HK-2 (cell line): ENCODE measurements at regions not wholly inside any gene's neighbourhood (a gene's known extent, or its start where the extent isn't known, plus 50 kb on each side); places are given as distances from the start of the nearest gene placed in this dataset.
A peak's percentile ranks its signal among the peaks of the same experiment; 100 is the strongest.

Experiments used
- DNase-seq: peaks from one replicate; pipeline ENCODE4 v3.0.0-alpha.2; 2018; ENCODE audit not compliant: unreplicated experiment

- DNase-seq = peak; percentile 62
Measured at GRCh38 chr3:10738688-10739372, 77.2 kb upstream of the SLC6A11 start.

GRCh38 chr3:10740954-10741353, 75.1 kb upstream of the SLC6A11 start:
- no peak for DNase-seq

GRCh38 chr3:10741891-10742671, 73.9 kb upstream of the SLC6A11 start:
- no peak for DNase-seq

- DNase-seq = no peak
Measured at GRCh38 chr3:10743366-10744097, 72.5 kb upstream of the SLC6A11 start.

- no peak for DNase-seq
Measured at GRCh38 chr3:10744098-10744465, 71.9 kb upstream of the SLC6A11 start.

DNA sequence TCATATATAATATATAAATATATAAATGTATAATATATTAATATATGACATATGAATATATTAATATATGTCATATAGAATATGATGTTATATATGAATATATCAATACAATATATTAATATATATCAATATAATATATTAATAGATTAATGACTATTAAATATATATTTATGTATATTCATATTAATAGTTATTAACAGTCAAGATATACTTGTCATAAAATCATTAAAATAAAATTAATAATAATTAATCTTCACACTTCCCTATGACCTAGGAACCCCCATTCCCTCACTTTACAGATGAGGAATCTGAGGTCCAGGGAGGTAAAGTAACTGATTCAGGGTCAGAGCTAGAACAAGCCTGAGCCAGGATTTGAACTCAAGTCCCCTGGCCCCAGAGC, 70.6 kb upstream of the SLC6A11 start:
- DNase-seq = no peak

DNA sequence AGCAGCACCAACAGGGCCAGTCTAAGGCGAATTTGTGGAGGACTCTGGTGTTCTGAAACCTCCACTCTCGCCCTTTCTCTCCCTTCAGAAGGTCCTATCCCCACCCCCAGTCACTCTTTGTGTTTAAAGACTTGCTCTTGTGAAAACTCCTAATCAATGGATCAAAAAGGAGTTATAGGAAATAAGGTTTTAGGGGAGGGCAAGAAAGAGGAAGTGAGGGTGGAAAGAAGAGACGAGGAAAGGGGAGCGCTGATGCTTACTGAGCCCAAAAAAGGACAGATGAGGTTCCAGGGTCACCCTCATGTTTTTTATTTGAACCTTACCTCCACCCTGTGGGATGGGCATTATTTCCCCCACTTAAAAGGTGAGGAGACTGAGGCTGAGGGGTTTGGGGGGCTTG, 70.0 kb upstream of the SLC6A11 start:
- DNase-seq = no peak

- DNase-seq = no peak
Measured at GRCh38 chr3:10746684-10747083, 69.3 kb upstream of the SLC6A11 start.

GRCh38 chr3:10747341-10747740, 68.7 kb upstream of the SLC6A11 start:
- no peak for DNase-seq

DNA sequence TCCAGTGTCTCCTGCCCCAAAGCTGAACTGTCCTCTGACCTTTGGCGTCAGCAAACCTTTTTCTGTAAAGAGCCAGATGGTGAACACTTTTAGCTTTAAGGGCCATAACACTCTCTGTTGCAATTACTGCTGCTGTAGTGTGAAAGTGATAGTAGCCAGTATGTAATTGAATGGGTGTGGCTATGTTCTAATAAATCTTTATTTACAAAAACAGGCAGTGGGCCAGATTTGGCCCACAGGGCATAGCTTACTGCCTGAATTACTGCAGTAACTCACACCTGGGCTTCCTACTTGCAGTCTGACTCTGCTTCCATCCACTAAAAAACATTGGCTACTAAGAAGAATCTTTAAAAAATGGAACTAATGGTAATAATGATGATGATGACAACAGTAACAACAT, 68.0 kb upstream of the SLC6A11 start:
- no peak for DNase-seq

DNA sequence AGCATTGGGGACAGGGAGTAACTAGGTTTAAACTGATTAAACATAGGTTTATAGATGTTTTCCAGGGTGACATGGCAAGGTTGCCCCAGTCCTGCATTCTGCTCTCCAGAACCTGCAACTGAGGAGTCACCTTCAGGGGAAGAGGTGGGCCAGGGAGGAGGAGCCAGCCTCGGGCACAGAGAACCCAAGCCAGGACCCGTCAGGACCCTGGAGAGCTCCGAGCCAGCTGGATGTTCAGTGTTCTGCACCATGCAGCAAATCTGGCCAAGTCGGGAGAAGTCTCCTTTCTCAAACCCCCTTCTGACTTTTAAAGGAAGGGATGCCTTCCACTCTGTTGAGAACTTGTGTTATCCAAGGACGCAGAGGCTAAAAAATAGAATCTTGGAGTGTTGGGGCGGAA, 62.1 kb upstream of the SLC6A11 start:
- peak; percentile 32 for DNase-seq

DNA sequence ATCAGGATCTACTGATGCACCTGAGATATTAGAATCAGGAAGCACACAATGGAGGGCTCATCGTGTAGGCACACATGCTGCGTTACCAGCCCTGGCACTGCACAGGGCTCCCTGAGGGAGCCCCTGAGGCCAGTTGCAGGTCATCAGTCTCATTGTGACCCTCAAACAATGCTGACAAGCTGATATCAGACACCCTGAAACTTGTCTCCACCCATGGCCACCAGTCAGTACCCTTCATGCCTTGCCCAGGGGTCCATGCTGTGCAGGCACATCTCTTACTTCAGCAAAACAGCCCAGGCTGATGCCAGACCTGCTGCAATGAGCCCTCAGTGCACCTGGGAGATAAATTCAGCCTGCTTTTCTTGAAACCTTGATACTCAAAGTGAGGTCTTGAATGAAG, 59.5 kb upstream of the SLC6A11 start:
- DNase-seq = no peak

- DNase-seq = no peak
Measured at GRCh38 chr3:10757021-10757820, 58.8 kb upstream of the SLC6A11 start.

DNA sequence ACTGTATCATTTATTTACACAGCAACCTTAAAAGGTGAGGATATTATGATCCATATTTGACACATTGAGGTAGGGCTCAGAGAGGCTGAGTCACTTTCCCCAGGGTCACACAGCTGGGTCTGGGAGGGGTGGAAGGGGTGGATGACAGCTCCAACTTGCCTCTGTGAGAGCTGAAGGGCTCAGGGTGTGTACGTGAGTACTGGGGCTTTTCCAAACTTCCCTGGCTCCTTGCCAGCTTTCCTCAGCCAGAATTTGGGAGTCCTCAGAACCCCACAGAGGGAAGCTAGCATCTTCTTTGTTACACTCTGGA, 58.3 kb upstream of the SLC6A11 start:
- no peak for DNase-seq

DNA sequence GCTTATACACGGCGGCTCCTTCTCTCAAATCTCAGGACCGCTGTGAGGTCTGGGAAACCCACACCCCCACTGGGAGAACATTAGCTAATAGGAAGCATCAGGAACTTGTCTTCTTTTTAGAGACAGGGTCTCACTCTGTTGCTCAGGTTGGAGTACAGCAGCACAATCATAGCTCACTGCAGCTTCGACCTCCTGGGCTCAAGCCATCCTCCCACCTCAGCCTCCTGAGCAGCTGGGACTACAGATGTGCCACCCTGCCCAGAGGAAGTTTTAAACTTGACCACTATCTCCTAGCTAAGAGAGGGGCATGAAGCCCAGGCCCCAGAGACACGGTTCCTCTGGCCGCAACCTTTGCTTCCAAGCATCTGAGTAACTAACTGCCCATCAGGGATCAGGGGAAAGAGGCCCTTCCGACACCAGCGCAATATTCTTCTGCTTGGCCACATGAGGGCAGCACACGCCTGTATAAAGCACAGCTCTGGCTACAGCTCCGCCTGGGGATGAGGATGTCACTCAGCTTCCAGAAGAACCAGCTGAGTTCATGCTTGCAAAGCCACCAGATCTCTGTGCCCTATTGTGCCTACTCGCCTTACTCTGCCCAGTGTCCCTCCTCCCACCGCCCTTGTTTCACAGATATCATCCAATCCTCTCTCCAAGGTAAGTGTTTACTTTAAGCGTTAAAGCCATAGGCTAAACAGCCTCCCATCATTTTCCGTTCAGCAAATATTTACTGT, 57.6 kb upstream of the SLC6A11 start:
- DNase-seq = peak; percentile 45

DNA sequence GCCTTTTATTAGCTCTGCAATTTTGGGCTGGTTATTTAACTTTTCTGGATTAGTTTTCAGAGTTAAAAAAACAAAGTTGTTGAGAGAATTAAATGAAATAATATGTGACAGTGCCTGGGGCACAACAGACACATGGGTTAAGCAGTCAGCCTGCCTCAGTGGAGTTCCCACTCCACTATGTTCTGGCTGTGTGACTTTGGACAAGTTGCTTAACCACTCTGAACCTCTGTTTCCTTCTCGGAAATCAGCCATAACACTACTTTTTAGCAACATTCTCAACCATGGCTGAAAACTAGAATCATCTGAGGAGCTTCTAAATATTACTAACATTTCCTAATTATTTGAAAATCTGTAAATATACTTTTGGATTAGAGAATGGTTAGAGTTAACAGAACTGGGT, 56.5 kb upstream of the SLC6A11 start:
- DNase-seq = no peak

GRCh38 chr3:10760199-10760598, 55.8 kb upstream of the SLC6A11 start:
- no peak for DNase-seq

- DNase-seq = no peak
Measured at GRCh38 chr3:10761583-10761982, 54.4 kb upstream of the SLC6A11 start.

DNA sequence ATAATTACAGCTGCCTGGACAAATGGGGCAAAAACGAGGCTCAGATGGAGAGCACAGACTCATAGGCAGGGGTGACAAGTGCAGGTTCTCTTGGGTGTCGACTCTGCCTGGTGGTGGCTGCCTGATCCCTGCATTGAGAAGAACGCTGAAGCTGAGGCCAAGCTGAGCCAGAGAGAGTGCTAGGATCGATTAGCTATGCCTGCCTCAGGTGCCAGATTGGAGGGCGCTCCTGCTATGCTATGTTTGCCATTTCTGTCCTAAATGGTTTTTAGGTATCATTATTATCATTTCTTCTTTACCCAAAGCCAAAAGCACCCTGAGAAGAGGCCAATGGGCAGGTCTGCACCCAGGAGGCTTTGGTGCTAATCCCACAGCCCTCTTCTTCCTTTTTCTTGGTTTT, 53.9 kb upstream of the SLC6A11 start:
- no peak for DNase-seq

DNA sequence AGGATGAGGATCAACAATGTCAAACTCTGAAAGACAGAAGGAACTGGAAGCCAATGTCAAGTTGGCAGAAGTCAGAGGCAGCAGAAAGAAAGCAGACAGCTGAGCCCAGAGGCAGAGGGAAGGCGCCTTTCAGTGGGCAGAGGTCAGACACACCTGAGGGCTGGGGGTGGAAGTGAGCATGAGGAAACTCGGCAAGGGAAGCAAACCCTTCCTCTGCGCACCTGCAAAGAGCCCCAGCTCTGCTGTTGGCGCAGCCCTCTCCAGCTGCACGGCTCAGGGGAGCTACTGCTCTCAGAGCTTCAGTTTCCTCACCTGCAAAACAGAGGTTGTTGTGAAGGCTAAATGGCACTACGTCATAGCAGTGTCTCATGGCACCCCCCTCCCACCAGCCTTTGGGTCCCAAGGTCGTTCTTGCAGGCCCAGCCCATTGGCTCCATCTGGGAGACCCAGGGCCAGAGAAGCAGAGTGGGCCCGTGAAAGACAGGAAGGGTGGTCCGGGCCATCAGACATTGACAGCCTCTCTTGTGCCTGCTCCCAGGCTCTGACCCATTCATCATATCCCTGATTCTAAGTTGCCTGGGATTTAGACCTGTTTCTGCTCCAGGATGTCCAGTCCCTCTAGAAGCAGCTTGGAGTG, 53.3 kb upstream of the SLC6A11 start:
- no peak for DNase-seq

DNA sequence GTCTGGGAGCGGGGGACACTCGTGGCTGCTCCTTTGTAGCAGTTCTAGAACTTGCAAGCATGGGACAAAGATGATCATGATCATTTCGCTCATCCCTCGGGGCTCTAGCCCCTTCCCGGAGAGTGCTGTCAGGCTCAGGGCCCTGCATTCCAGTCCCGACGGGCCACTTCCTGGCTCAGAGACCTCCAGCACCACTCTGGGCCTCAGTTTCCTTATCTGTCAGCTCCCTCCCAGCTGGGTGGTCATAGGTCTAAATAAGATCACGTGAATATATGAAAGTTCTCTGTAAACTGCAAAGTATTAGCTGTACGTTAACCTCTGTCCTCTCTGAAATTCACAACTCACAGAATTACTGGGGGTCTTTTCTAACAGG, 52.8 kb upstream of the SLC6A11 start:
- DNase-seq = no peak
